ENCODE measurements at regions not wholly inside any gene's neighbourhood (a gene's known extent, or its start where the extent isn't known, plus 50 kb on each side); places are given as distances from the start of the nearest gene placed in this dataset.

GRCh38 chr16:79977940-79978836, 377.7 kb upstream of the MAF start:
- Mint-ChIP-seq H3K27me3 (ENCODE audit: insufficient read depth, unreplicated experiment) (no peaks in the 10 kb centered on the region), H3K27ac (ENCODE audit: unreplicated experiment) (no peak overlapping the region), H3K9me3 (ENCODE audit: unreplicated experiment) (no peaks in the 10 kb centered on the region), H3K36me3 (ENCODE audit: insufficient read depth, unreplicated experiment) (no peaks in the 10 kb centered on the region), H3K4me1 (ENCODE audit: low read depth, unreplicated experiment) (peaks cover 7% of the 10 kb centered on the region), H3K4me3 (ENCODE audit: unreplicated experiment) (no peak overlapping the region)
- TF ChIP-seq CTCF (IDR thresholded peaks at IDR 0.05; ENCODE audit: insufficient read depth in 1 of 2, low read depth in 1 of 2, low read length in 1 of 2, severe bottlenecking in 1 of 2, unreplicated experiment in 1 of 2), result no peak
- BruUV-seq (replicated peaks), result no TSS peak
- no peaks in the 10 kb centered on the region for H3K36me3 ChIP-seq (ENCODE audit: control insufficient read depth, insufficient read depth, low read length)
- H3K9me3 ChIP-seq, result no peaks in the 10 kb centered on the region
- no peaks in the 10 kb centered on the region for H3K4me1 ChIP-seq
- intact Hi-C loops (cut with micrococcal nuclease; ENCODE audit: unreplicated experiment), result no loop called here
- H3K4me3 ChIP-seq (ENCODE audit: low read depth, low read length), result no peak overlapping the region
- ChIA-PET CTCF (no interaction called here), POLR2A (no interaction called here)
- no peaks in the 10 kb centered on the region; the same call in 1 of the 2 replicates for H3K27me3 ChIP-seq (replicated peaks; ENCODE audit: control insufficient read depth, insufficient read depth, low read length)
- no peak for DNase-seq

- Histone ChIP-seq H3K27me3 (replicated peaks; ENCODE audit: control insufficient read depth, insufficient read depth, low read length) (no peaks in the 10 kb centered on the region), H3K4me3 (ENCODE audit: low read depth, low read length) (no peak overlapping the region), H3K4me1 (peaks cover 8% of the 10 kb centered on the region; the same call in 1 of the 2 replicates), H3K9me3 (no peaks in the 10 kb centered on the region), H3K36me3 (ENCODE audit: control insufficient read depth, insufficient read depth, low read length) (no peaks in the 10 kb centered on the region)
- no peak for DNase-seq
- Mint-ChIP-seq H3K9me3 (ENCODE audit: unreplicated experiment) (no peaks in the 10 kb centered on the region), H3K27me3 (ENCODE audit: insufficient read depth, unreplicated experiment) (no peaks in the 10 kb centered on the region), H3K4me3 (ENCODE audit: unreplicated experiment) (no peak overlapping the region), H3K36me3 (ENCODE audit: insufficient read depth, unreplicated experiment) (no peaks in the 10 kb centered on the region), H3K4me1 (ENCODE audit: low read depth, unreplicated experiment) (peaks cover 7% of the 10 kb centered on the region), H3K27ac (ENCODE audit: unreplicated experiment) (no peak overlapping the region)
- no TSS peak for BruUV-seq (replicated peaks)
- TF ChIP-seq CTCF (IDR thresholded peaks at IDR 0.05; ENCODE audit: insufficient read depth in 1 of 2, low read depth in 1 of 2, low read length in 1 of 2, severe bottlenecking in 1 of 2, unreplicated experiment in 1 of 2), result no peak
- POLR2A ChIA-PET, result no interaction called here
- intact Hi-C loops (cut with micrococcal nuclease; ENCODE audit: unreplicated experiment), result no loop called here
- CTCF ChIA-PET, result no interaction called here
These were observed 372.8 kb upstream of the MAF start for GRCh38 chr16:79973320-79973719.

- H3K27me3 ChIP-seq (replicated peaks; ENCODE audit: control insufficient read depth, insufficient read depth, low read length), result no peaks in the 10 kb centered on the region
- H3K9me3 Mint-ChIP-seq (ENCODE audit: unreplicated experiment), result no peaks in the 10 kb centered on the region
- H3K36me3 ChIP-seq (ENCODE audit: control insufficient read depth, insufficient read depth, low read length), result no peaks in the 10 kb centered on the region
- H3K4me1 Mint-ChIP-seq (ENCODE audit: low read depth, unreplicated experiment), result peaks cover 7% of the 10 kb centered on the region
- H3K27ac Mint-ChIP-seq (ENCODE audit: unreplicated experiment), result no peak overlapping the region
- H3K27me3 Mint-ChIP-seq (ENCODE audit: insufficient read depth, unreplicated experiment), result no peaks in the 10 kb centered on the region
- DNase-seq, result no peak
- TF ChIP-seq CTCF (IDR thresholded peaks at IDR 0.05; ENCODE audit: insufficient read depth in 1 of 2, low read depth in 1 of 2, low read length in 1 of 2, severe bottlenecking in 1 of 2, unreplicated experiment in 1 of 2), result no peak
- peaks cover 8% of the 10 kb centered on the region; the same call in 1 of the 2 replicates for H3K4me1 ChIP-seq
- H3K9me3 ChIP-seq, result no peaks in the 10 kb centered on the region
- no TSS peak for BruUV-seq (replicated peaks)
- no peak overlapping the region for H3K4me3 Mint-ChIP-seq (ENCODE audit: unreplicated experiment)
- ChIA-PET POLR2A (no interaction called here), CTCF (no interaction called here)
- no peak overlapping the region for H3K4me3 ChIP-seq (ENCODE audit: low read depth, low read length)
- H3K36me3 Mint-ChIP-seq (ENCODE audit: insufficient read depth, unreplicated experiment), result no peaks in the 10 kb centered on the region
- intact Hi-C loops (cut with micrococcal nuclease; ENCODE audit: unreplicated experiment), result no loop called here
These were observed 371.6 kb upstream of the MAF start for GRCh38 chr16:79972053-79972704.

Data from Caco-2 (cell line).